Activated naive CD4-positive, alpha-beta T cell treated with anti-CD3 and anti-CD28 coated beads, Interleukin-2, amount 10 ng/mL, durations not matched to agents 7 days and 5 days (primary cell): ENCODE measurements at regions not wholly inside any gene's neighbourhood (a gene's known extent, or its start where the extent isn't known, plus 50 kb on each side); places are given as distances from the start of the nearest gene placed in this dataset.

Experiments
- CTCF ChIA-PET: fragments of 350-600 bp; sonication (Branson Sonifier 250); formaldehyde crosslinking; loops from one replicate; lab custom pipeline; 2021; ENCODE audit warnings: antibody characterized with exemption; lab: Charles Lee
- DNase-seq: peaks from one replicate; pipeline ENCODE4 v3.0.0-alpha.2; 2020
- H3K27ac Mint-ChIP-seq: one replicate; pipeline ENCODE4 v1.8.0; 2021; ENCODE audit warnings: mild to moderate bottlenecking, moderate library complexity, mixed read lengths
- H3K27me3 Mint-ChIP-seq: one replicate; pipeline ENCODE4 v1.8.0; 2021; ENCODE audit warnings: mild to moderate bottlenecking, mixed read lengths
- H3K36me3 Mint-ChIP-seq: one replicate; pipeline ENCODE4 v1.8.0; 2021; ENCODE audit warnings: mixed read lengths
- H3K4me1 Mint-ChIP-seq: one replicate; pipeline ENCODE4 v1.8.0; 2021; ENCODE audit warnings: mixed read lengths
- H3K4me3 Mint-ChIP-seq: one replicate; pipeline ENCODE4 v1.8.0; 2021; ENCODE audit warnings: mild to moderate bottlenecking, moderate library complexity, mixed read lengths
- H3K9me3 Mint-ChIP-seq: one replicate; pipeline ENCODE4 v1.8.0; 2021; ENCODE audit warnings: mixed read lengths

DNA sequence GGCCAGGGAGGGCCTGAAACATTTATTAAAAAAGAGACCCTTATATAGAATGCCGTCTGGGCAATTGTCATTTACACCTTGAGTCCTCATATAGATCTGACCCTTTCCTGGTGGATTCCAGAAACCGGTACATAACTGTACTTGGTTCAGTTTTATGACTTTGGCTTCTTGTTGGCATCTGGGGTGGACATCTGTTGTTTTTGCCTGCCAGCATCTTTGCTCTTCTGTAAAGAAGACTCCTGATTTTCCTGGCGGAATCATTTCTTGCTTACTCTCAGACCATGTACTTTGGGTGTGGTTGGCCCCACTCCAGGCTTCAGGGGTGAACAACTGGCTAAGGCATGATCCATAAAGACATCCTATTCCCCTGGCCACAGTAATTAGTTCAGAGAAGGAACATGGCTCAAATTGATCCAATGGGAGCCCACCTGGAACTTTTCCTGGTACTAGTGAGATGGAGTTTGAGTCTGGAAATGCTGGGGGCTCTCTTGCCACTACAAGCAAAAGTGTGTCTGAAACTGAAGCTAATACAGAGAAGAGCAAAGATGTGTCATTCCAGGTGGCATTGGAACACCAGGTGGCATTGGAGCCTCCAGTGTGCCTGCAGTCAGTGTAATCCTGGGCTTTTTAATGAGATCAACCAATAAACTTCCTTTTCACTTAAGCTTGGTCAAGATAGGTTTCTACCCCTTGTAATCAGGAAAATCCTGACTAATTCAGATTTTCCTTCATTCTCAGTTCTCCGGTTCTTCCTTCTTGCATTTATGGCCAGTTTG, 332.5 kb upstream of the CAMK1G start:
- Mint-ChIP-seq H3K9me3 (no peaks in the 10 kb centered on the region), H3K27ac (no peak overlapping the region), H3K4me1 (no peaks in the 10 kb centered on the region), H3K27me3 (no peaks in the 10 kb centered on the region), H3K36me3 (no peaks in the 10 kb centered on the region), H3K4me3 (no peak overlapping the region)
- DNase-seq: no peak
- CTCF ChIA-PET: interaction anchor here (0.8 kb wide), 1 partner anchor 12 kb away, joined by 3 read pairs; no protein-coding TSS in a partner anchor

DNA sequence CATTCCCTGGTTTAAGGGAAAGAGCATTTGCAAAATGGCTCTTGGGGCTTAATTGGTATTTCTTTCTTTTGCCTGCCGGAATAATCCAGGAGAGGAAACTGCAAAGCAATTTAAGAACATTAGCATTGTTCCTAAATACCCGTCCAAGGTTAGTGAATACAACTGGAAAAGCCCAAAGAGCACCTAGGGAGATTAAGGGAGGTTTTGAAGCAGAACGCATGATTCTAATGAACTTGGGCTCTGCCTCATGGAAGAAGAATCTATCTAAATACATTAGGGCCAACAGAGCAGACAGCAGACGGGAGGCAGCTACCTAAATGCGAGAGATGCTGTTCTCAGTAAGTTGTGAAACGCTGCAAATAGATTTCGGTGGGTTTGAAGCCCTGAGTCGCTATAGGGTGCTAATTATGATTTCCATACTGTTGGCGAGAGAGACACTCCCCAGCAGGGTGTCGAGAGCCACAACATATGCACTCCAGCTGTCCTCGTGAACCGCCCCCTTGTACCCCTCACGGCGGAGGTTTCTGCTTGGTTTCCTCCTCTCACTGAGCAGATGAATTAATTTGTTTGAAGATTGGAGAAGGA, 326.7 kb upstream of the CAMK1G start:
- Mint-ChIP-seq H3K4me3 (no peak overlapping the region), H3K4me1 (no peaks in the 10 kb centered on the region), H3K27ac (no peak overlapping the region), H3K27me3 (no peaks in the 10 kb centered on the region), H3K9me3 (peaks cover 14% of the 10 kb centered on the region), H3K36me3 (no peaks in the 10 kb centered on the region)
- DNase-seq: no peak
- CTCF ChIA-PET: no interaction called here

DNA sequence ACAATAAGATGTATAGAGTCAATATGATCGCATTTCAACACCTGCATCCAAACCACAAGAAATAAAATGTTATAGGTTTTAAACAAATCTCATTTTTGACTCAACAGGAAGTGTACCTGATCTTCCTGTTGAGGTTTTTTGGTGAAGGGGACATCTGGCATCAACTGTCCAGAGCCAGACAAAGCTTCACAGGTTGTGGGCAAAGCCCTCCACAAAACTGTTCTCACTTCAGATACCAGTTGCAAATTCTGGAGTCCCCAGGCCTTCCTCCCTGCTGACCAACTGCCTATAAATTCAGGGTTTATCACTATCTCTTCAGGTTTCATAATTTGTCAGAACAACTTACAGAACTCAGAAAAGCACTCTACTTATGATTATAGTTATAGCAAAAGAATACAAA, 326.1 kb upstream of the CAMK1G start:
- Mint-ChIP-seq H3K27ac (no peak overlapping the region), H3K4me3 (no peak overlapping the region), H3K4me1 (no peaks in the 10 kb centered on the region), H3K36me3 (no peaks in the 10 kb centered on the region), H3K27me3 (no peaks in the 10 kb centered on the region), H3K9me3 (peaks cover 14% of the 10 kb centered on the region)
- no peak for DNase-seq
- CTCF ChIA-PET: no interaction called here

GRCh38 chr1:209260136-209260535, 323.4 kb upstream of the CAMK1G start:
- Mint-ChIP-seq H3K27ac (no peak overlapping the region), H3K4me1 (no peaks in the 10 kb centered on the region), H3K9me3 (peaks cover 14% of the 10 kb centered on the region), H3K36me3 (no peaks in the 10 kb centered on the region), H3K27me3 (no peaks in the 10 kb centered on the region), H3K4me3 (no peak overlapping the region)
- CTCF ChIA-PET: interaction anchor here (1.4 kb wide), 1 partner anchor 11 kb away, joined by 9 read pairs; no protein-coding TSS in a partner anchor
- DNase-seq: no peak

GRCh38 chr1:209262631-209263030, 320.9 kb upstream of the CAMK1G start:
- Mint-ChIP-seq H3K4me3 (no peak overlapping the region), H3K36me3 (no peaks in the 10 kb centered on the region), H3K27ac (no peak overlapping the region), H3K9me3 (peaks cover 12% of the 10 kb centered on the region), H3K4me1 (no peaks in the 10 kb centered on the region), H3K27me3 (no peaks in the 10 kb centered on the region)
- CTCF ChIA-PET: interaction anchor here (0.6 kb wide), 1 partner anchor 12 kb away, joined by 3 read pairs; no protein-coding TSS in a partner anchor
- DNase-seq: no peak

- DNase-seq: no peak
- no peak overlapping the region for H3K27ac Mint-ChIP-seq
- no peaks in the 10 kb centered on the region for H3K4me1 Mint-ChIP-seq
- H3K36me3 Mint-ChIP-seq: no peaks in the 10 kb centered on the region
- H3K4me3 Mint-ChIP-seq: no peak overlapping the region
- CTCF ChIA-PET: interaction anchor here (0.7 kb wide), 1 partner anchor 318 kb away, joined by 3 read pairs; no protein-coding TSS in a partner anchor
- no peaks in the 10 kb centered on the region for H3K27me3 Mint-ChIP-seq
- H3K9me3 Mint-ChIP-seq: no peaks in the 10 kb centered on the region
These were observed 318.2 kb upstream of the CAMK1G start for GRCh38 chr1:209265301-209265700.

DNA sequence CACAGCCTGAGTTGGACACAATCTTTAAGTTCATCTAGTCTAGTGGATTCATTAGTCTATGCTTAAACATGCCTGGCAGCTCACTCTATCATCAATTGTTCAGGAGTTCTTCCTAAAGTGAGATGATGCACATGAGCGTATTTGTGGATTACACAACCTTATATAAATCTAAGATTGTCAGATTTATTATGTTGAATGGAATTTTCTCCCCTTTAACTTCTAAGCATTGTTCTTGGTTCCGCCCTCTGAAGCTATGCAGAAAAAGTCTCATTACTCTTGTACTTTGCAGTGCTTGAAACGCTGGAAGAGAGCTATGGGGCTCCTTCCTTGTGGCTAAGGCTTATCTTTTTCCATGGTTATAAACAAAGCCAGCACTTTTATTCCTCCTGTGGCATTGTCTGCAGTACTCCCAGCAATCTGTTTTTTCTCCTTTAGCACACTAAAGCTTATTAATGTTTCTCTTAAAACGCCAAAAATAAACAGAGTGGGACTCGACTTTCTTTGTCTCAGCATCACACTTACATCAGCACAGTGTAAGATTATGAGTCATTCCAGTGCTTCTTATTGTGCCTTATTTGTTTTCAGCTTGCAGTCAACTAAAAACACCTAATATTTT, 316.8 kb upstream of the CAMK1G start:
- no peaks in the 10 kb centered on the region for H3K4me1 Mint-ChIP-seq
- CTCF ChIA-PET: no interaction called here

GRCh38 chr1:209267968-209268367, 315.5 kb upstream of the CAMK1G start:
- CTCF ChIA-PET: no interaction called here
- H3K4me1 Mint-ChIP-seq: no peaks in the 10 kb centered on the region
- no peak overlapping the region for H3K27ac Mint-ChIP-seq
- H3K27me3 Mint-ChIP-seq: no peaks in the 10 kb centered on the region
- no peaks in the 10 kb centered on the region for H3K9me3 Mint-ChIP-seq
- no peak overlapping the region for H3K4me3 Mint-ChIP-seq
- DNase-seq: no peak
- no peaks in the 10 kb centered on the region for H3K36me3 Mint-ChIP-seq

More for the DNA sequence above, 316.8 kb upstream of the CAMK1G start:
- Mint-ChIP-seq H3K36me3 (no peaks in the 10 kb centered on the region), H3K9me3 (no peaks in the 10 kb centered on the region), H3K4me3 (no peak overlapping the region), H3K27ac (no peak overlapping the region), H3K27me3 (no peaks in the 10 kb centered on the region)
- DNase-seq: no peak

DNA sequence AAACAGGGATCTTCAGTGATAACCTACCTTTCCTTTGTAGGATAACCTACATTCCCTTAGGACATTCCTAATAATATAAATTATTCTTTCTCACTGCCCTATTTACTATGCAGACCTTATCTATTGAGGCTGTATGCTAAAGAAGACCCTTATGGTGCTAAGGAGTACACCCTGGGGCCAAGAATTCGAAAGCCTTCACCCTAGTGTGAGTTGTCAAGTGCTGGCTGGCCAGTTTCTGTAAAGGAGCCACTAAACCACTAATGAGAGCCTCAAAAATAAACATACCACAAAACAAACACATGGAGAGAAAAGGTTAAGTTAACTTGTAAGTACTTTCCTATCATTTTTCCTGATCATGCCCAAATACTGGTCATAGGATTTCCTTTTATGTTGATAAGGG, 315.0 kb upstream of the CAMK1G start:
- no peak for DNase-seq
- Mint-ChIP-seq H3K4me3 (no peak overlapping the region), H3K4me1 (no peaks in the 10 kb centered on the region), H3K9me3 (no peaks in the 10 kb centered on the region), H3K27ac (no peak overlapping the region), H3K36me3 (no peaks in the 10 kb centered on the region), H3K27me3 (no peaks in the 10 kb centered on the region)
- CTCF ChIA-PET: no interaction called here

DNA sequence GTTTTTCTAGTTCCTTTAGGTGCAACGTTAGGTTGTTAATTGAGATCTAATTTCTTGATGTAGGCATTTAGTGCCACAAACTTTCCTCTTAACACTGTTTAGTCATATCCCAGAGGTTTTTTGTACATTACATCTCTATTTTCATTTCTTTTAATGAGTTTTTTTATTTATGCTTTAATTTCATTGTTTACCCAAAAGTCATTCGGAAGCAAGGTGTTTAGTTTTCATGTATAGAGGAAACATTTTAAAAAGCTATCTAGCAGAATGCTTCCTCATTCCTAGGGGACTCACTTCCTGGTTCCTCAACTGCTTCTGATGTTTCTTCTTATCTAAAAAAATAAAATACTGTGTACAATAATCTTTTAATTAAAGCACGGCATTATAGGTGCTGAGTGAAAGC, 307.2 kb upstream of the CAMK1G start:
- CTCF ChIA-PET: no interaction called here
- H3K36me3 Mint-ChIP-seq: no peaks in the 10 kb centered on the region
- no peaks in the 10 kb centered on the region for H3K27me3 Mint-ChIP-seq
- no peaks in the 10 kb centered on the region for H3K9me3 Mint-ChIP-seq
- no peak for DNase-seq
- H3K27ac Mint-ChIP-seq: no peak overlapping the region
- H3K4me1 Mint-ChIP-seq: no peaks in the 10 kb centered on the region
- H3K4me3 Mint-ChIP-seq: no peak overlapping the region

DNA sequence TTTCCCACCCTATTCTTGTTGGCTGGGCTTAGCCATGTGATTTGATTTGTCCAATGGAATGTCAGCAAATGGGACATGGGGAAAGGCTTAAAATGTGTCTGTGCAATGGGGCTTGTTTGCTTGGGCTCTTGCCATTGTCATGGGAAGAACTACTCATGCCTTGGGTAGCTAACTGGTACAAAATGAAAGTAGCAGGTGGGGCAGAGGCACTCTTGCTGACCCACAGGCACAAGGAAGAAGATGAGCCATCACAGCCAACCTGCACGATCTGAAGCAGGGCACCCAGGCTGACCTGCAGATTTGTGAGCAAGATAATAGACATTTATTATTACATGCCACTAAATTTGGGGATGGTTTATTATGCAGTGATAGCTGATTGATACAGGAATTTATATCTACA, 305.9 kb upstream of the CAMK1G start:
- CTCF ChIA-PET: no interaction called here
- H3K4me1 Mint-ChIP-seq: no peaks in the 10 kb centered on the region
- no peaks in the 10 kb centered on the region for H3K27me3 Mint-ChIP-seq
- H3K4me3 Mint-ChIP-seq: no peak overlapping the region
- H3K9me3 Mint-ChIP-seq: no peaks in the 10 kb centered on the region
- H3K36me3 Mint-ChIP-seq: no peaks in the 10 kb centered on the region
- H3K27ac Mint-ChIP-seq: no peak overlapping the region
- DNase-seq: no peak

DNA sequence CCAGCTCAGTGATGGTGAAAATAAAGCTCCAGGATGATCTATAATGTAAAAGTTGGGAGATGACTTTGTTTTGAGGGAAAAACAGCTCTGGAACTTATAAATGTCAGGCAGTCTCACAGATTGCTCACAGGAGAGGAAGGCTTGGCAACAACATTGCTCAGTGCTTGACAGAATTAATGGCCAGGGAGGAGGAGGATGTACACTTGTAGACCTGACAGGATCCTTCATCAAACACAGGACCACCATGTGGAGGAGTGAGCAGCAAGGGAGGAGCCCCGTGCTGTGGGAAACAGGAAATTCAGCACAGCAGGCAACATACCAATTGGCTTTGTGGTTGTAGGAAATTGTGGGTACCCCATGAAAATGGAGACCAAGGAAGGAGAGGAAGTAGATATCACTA, 291.8 kb upstream of the CAMK1G start:
- H3K4me3 Mint-ChIP-seq: no peak overlapping the region
- no peaks in the 10 kb centered on the region for H3K4me1 Mint-ChIP-seq
- no peak for DNase-seq
- no peaks in the 10 kb centered on the region for H3K27me3 Mint-ChIP-seq
- no peaks in the 10 kb centered on the region for H3K36me3 Mint-ChIP-seq
- H3K27ac Mint-ChIP-seq: no peak overlapping the region
- CTCF ChIA-PET: no interaction called here
- no peaks in the 10 kb centered on the region for H3K9me3 Mint-ChIP-seq

DNA sequence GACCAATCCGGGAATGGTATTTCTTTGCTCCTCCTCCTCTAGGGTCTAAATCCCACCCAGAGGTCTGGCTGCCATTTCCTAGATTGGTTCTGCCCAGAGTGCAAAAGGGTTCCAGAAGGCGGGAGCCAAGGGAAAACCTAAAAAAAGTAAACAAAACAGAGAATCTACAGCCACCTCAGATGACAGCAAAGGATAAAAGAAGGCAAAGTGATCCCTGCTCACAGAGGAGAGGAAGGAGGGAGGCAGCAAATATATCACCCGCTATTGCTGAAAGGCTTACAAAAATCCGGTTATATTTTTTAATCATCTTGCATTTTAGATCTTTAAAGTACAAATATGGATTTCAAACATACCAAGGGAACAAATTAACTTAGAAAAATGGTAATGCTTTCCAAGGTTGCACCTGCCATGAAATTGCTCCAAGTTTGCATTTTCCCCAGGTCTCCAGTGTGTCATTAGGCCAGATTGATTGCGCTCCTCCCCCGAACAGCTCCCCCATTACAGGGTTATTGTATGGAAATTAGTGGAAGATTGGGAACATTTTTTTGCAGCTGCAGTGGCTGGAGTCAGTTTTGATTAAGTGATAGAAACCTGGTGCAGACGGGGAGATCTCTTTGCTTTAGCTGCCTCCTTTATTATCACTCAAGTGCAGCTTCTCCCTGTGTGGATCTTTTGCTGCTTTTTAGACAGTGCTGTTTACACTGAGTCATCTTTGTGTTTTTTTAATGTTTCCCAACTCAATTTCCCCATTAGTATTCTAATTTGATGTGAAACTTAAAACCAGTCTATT, 280.5 kb upstream of the CAMK1G start:
- no peaks in the 10 kb centered on the region for H3K9me3 Mint-ChIP-seq
- peaks cover 12% of the 10 kb centered on the region for H3K27me3 Mint-ChIP-seq
- H3K4me3 Mint-ChIP-seq: no peak overlapping the region
- no peak overlapping the region for H3K27ac Mint-ChIP-seq
- DNase-seq: no peak
- H3K4me1 Mint-ChIP-seq: no peaks in the 10 kb centered on the region
- H3K36me3 Mint-ChIP-seq: no peaks in the 10 kb centered on the region
- CTCF ChIA-PET: no interaction called here

DNA sequence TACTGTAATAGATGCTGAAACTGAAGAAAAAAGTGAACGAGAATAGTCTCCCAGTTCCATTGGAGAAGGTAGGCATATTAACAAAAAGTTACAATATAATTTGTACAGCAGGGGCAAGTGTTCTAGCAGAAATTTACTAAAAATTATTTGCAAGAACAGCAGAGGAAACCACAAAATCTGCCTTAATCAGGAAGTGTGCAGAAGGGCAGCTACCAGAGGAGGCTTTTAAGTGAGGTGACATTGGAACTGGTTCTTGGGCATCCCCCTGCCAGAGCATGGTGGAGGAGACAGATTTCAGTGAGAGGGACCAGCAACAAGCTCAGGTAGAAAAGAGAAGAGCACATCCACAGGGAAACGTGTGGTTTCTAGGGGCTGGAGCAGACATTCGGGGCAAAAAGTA, 279.3 kb upstream of the CAMK1G start:
- CTCF ChIA-PET: no interaction called here
- no peaks in the 10 kb centered on the region for H3K36me3 Mint-ChIP-seq
- H3K4me3 Mint-ChIP-seq: no peak overlapping the region
- no peak for DNase-seq
- no peaks in the 10 kb centered on the region for H3K4me1 Mint-ChIP-seq
- H3K27me3 Mint-ChIP-seq: peaks cover 12% of the 10 kb centered on the region
- no peaks in the 10 kb centered on the region for H3K9me3 Mint-ChIP-seq
- H3K27ac Mint-ChIP-seq: no peak overlapping the region
